Calu3 (cell line): ENCODE measurements at regions not wholly inside any gene's neighbourhood (a gene's known extent, or its start where the extent isn't known, plus 50 kb on each side); places are given as distances from the start of the nearest gene placed in this dataset.
"Not testable (repeated sequence)": the region's sequence is repeated elsewhere in the genome, so short reads cannot be mapped to it uniquely, and the experiment has no call there.

Source experiments
- BruUV-seq: library from RNA; stranded (reverse); fragments of 400-500 nt; replicated peaks from 2 replicates; lab custom pipeline; 2021; lab: Mats Ljungman, UMichigan
- CTCF ChIA-PET: fragments of 300-600 bp; sonication (Branson Sonifier 250); formaldehyde crosslinking; loops from one replicate; lab custom pipeline; 2022; ENCODE audit warnings: antibody characterized with exemption; lab: Charles Lee
- DNase-seq: peaks from one replicate; pipeline ENCODE4 v3.0.0; 2022
- H3K27ac Mint-ChIP-seq: one replicate; pipeline ENCODE4 v1.8.0; 2022; ENCODE audit warnings: mixed read lengths; ENCODE audit not compliant: unreplicated experiment
- H3K27me3 Mint-ChIP-seq: one replicate; pipeline ENCODE4 v1.8.0; 2022; ENCODE audit warnings: mixed read lengths; ENCODE audit not compliant: unreplicated experiment
- H3K36me3 Mint-ChIP-seq: one replicate; pipeline ENCODE4 v1.8.0; 2022; ENCODE audit warnings: mild to moderate bottlenecking, moderate library complexity, mixed read lengths; ENCODE audit not compliant: insufficient read depth, unreplicated experiment
- H3K4me1 Mint-ChIP-seq: one replicate; pipeline ENCODE4 v1.8.0; 2022; ENCODE audit warnings: mild to moderate bottlenecking, low read depth, mixed read lengths; ENCODE audit not compliant: unreplicated experiment
- H3K4me3 Mint-ChIP-seq: one replicate; pipeline ENCODE4 v1.8.0; 2022; ENCODE audit warnings: mild to moderate bottlenecking, low read depth, moderate library complexity, mixed read lengths; ENCODE audit not compliant: unreplicated experiment
- H3K9me3 Mint-ChIP-seq: one replicate; pipeline ENCODE4 v1.8.0; 2022; ENCODE audit warnings: low read depth, mixed read lengths; ENCODE audit not compliant: unreplicated experiment
- intact Hi-C: fragments of 100-400 bp; cut with micrococcal nuclease; formaldehyde crosslinking; loops from one replicate; pipeline ENCODE4 v1.10.0; 2022; ENCODE audit not compliant: unreplicated experiment

DNA sequence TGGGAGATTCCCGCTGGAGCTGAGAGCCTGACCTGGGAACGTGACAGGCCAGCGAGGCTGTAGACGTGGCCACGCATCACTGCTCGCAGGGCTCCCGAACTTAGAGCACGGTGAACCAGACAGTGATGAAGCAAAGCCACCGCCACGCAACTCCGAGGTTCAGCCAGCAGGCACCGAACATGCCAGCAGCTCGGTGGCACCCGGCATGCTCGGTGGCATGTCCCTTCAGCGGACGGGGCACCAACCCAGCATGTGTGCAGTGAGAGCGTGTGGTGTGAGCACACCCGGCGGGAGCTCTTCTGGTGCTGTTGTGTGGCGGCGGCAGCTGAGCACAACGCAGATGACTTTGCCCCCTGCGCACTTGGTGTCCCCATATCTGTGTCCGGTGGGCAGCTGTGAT is 4468.2 kb upstream of the TPTE start:
- H3K27ac Mint-ChIP-seq, BruUV-seq, intact Hi-C loops, CTCF ChIA-PET, H3K9me3 Mint-ChIP-seq, DNase-seq, H3K27me3 Mint-ChIP-seq, H3K4me1 Mint-ChIP-seq, H3K36me3 Mint-ChIP-seq, H3K4me3 Mint-ChIP-seq: not testable (repeated sequence)

DNA sequence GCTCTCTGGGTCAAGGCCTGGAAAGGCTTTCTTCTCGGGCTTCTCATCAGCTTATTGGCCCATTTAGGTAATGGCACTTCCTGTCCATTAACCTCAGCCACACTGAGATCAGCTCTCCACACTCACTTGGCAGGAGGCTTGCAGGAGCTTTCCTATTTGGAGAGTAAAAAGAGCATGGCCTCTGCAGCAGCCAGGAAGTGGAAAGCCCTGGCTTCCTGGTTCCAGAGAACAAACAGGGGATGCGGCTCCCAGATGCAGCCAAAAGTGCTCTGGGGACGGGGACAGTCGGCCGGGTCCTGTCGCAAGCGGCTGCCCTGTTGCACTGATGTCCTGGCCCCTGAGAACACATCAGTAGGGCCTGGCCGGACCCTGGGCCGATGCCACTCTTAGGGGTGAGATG is 4462.4 kb upstream of the TPTE start:
- H3K4me3 Mint-ChIP-seq, intact Hi-C loops, BruUV-seq, CTCF ChIA-PET, H3K27ac Mint-ChIP-seq, H3K9me3 Mint-ChIP-seq, H3K27me3 Mint-ChIP-seq, H3K36me3 Mint-ChIP-seq, H3K4me1 Mint-ChIP-seq, DNase-seq: not testable (repeated sequence)

DNA sequence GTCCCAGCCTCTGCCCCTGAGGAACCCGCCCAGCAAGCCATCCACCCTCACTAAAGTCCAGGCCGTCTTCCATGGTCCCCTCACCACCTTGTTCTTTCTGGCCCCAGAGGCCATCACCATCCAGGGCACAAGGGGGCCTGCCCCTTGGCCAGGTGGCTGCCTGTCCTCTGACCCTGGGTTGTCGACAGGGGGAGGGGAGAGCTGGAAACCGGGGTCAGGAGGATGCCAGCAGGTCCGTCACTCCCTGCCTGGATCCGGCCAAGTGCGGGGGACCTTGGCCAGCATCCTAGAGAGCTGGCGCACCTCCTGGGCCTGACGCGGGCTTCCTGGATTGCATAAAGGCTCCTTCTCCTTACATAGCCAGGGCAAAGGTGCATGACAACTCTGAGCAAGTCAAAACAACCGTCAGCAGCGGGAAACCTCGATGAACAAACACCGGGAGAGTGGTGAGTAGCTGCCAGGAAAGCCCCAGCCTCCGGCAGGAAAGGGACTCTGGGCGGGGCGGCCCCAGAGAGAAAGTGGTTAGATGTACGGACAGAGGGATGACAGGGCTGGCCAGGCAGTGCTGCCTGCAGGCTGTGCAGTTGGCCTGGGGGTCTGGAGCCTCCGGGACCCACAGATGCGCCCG is 4461.2 kb upstream of the TPTE start:
- BruUV-seq, H3K4me1 Mint-ChIP-seq, H3K27ac Mint-ChIP-seq, DNase-seq, H3K36me3 Mint-ChIP-seq, H3K9me3 Mint-ChIP-seq, intact Hi-C loops, H3K27me3 Mint-ChIP-seq, H3K4me3 Mint-ChIP-seq, CTCF ChIA-PET: not testable (repeated sequence)

DNA sequence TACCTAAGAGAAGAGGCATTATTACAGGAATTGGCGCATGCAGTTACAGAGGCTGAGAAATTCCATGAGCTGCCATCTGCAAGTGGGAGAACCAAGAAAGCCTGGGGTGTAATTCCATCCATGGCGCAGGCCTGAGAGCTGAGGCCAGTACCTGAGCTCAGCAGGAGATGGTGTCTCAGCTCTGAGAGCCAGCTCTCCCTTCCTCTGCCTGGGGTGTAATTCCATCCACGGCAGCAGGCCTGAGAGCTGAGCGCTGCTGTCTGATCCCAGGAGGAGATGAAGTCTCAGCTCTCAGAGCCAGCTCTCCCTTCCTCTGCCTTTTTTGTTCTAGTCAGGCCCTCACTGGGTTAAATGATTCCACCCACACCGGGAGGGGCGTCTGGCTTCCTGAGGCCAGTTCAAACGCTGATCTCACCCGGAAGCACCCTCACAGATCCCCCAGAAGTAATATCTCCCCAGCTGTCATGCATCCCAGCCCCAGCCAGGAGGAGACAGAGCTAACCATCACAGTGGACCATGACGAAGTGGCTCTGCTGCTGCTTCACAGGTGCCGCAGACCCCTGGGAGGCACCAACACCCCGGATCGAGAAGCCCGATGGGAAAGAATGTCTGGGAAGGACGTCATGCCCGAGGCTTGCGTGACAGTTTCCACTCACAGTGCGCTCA is 4454.9 kb upstream of the TPTE start:
- H3K27ac Mint-ChIP-seq, CTCF ChIA-PET, H3K9me3 Mint-ChIP-seq, H3K4me3 Mint-ChIP-seq, H3K27me3 Mint-ChIP-seq, DNase-seq, intact Hi-C loops, H3K36me3 Mint-ChIP-seq, H3K4me1 Mint-ChIP-seq, BruUV-seq: not testable (repeated sequence)

DNA sequence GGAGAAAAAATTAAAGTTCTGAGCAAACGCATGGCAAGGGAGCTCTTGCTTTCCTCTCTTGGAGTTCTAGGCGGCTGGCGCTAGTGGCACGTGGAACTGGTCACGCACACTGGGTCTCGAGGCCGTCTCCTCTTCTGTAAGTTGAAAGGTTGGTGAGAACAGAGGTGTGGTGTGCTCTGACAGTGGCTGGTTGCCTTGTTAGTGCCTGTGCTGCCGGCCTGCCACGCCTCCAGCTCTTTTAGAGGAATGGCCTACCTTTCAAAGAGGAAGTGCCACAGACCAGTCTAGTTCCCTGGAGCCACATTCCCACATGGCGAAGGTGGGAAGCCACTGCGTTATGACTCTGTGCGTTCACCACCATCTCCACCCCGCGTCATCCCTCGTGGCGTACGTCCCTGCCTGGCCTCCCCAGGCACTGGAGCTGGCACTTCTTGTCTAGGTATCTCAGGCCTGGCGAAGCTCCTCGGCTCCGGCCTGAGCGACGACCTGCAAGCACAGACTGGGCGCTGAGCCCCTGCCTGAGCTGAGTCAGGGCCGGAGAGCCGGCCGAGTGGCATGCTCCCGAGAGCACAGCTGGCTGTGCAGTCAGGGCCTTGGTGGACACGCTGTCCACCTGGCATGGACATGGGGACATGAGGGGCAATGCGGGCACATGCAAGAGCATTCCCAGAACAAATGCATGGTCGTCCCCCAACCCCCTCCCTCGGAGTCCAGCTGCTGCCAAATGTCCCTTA is 4453.1 kb upstream of the TPTE start:
- H3K4me1 Mint-ChIP-seq, CTCF ChIA-PET, H3K27ac Mint-ChIP-seq, H3K9me3 Mint-ChIP-seq, H3K27me3 Mint-ChIP-seq, intact Hi-C loops, DNase-seq, H3K4me3 Mint-ChIP-seq, H3K36me3 Mint-ChIP-seq, BruUV-seq: not testable (repeated sequence)

DNA sequence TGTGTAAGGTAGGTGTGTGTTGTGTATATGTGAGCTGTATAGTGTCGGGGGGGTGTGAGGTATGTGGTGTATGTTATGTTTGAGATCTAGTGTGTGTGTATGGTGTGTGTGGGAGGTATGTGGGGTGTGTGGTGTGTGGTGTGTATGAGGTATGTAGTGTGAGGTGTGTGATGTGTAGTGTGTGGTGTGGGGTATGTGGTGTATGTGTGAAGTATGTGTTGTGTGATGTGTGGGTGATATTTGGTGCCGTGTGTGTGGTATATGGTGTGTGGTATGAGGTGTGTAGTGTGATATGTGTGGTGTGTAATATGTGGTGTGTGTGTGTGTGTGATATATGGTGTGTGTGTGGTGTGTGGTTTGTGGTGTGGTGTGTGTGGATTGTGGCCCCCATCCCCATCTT is 4451.2 kb upstream of the TPTE start:
- intact Hi-C loops, DNase-seq, H3K36me3 Mint-ChIP-seq, H3K9me3 Mint-ChIP-seq, H3K4me3 Mint-ChIP-seq, BruUV-seq, H3K4me1 Mint-ChIP-seq, CTCF ChIA-PET, H3K27ac Mint-ChIP-seq, H3K27me3 Mint-ChIP-seq: not testable (repeated sequence)

DNA sequence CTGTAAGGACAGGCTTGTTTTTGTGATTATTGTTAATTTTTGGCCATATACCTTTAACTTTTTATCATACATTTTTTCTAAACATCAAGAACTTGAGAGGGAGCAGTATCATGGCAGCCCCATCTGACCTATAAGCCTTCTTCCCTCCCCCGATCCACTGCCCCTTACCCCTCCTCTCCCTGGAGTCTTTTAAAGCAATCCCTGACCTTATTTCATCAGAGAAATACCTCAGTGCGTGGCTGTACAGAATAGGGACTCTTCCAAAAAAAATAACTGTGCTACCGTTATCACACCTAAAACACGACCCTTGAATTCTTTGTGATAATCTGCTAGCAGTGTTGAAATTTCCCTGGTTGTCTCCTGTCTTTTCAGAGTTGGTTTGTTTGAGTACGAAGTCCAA is 4448.7 kb upstream of the TPTE start:
- intact Hi-C loops, DNase-seq, H3K27me3 Mint-ChIP-seq, BruUV-seq, H3K9me3 Mint-ChIP-seq, H3K4me1 Mint-ChIP-seq, CTCF ChIA-PET, H3K4me3 Mint-ChIP-seq, H3K36me3 Mint-ChIP-seq, H3K27ac Mint-ChIP-seq: not testable (repeated sequence)

DNA sequence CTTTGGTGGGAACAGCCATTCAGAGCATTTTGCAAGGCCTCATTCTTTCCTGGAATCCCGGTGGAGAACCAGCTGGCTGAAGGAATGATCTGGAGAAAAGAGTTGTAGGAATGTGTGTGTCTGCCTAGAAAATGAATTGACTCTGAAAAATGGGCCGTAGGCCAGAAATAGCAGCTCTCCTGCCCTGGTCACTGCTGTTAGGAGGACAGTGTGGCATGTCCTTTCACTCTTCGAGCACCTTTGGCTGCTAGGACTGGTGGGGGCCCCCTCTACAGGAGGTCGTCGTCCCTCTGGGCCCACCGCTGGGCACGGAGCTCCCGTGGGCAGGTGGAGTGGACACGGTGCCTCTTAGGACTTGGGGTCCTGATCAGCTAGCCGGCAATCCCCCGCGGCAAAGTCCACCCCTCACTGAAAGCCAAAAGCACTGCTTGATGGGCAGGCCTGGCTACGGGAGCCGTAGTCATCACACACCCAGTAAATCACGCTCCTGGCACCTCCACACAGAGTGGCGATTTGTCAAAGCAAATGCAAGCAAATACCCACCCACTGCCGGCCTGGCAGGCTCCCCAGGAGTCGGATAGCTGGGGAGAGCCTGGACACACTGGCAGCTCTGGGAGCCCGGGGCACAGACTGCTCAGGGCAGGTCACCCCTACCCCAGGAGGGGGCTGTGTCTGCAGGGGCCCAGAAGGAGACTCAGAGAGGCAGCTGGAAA is 4447.2 kb upstream of the TPTE start:
- H3K4me1 Mint-ChIP-seq, BruUV-seq, H3K9me3 Mint-ChIP-seq, intact Hi-C loops, H3K27ac Mint-ChIP-seq, H3K36me3 Mint-ChIP-seq, H3K27me3 Mint-ChIP-seq, H3K4me3 Mint-ChIP-seq, DNase-seq, CTCF ChIA-PET: not testable (repeated sequence)

DNA sequence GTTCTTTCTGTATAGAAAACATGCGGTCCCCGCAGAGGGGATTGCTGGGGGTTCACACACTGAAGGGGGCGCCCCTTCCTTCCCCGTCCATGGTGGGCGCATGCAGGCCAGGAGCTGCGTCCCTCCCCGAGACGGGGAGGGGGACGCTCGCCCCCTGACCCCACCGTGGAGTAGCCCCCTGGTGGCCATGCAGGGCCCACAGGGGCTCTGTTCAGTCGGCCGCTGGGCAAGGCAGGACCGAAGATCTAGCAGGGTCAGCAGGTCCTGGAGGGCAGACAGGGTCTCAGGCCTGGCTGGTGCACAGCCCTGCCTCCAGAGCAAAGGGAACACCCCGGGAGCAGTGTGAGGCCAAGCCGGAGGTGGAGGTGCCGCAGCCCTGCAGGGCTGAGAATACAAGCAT is 4446.4 kb upstream of the TPTE start:
- intact Hi-C loops, CTCF ChIA-PET, BruUV-seq, DNase-seq, H3K36me3 Mint-ChIP-seq, H3K4me3 Mint-ChIP-seq, H3K27ac Mint-ChIP-seq, H3K27me3 Mint-ChIP-seq, H3K9me3 Mint-ChIP-seq, H3K4me1 Mint-ChIP-seq: not testable (repeated sequence)
